ENCODE measurements at regions not wholly inside any gene's neighbourhood (a gene's known extent, or its start where the extent isn't known, plus 50 kb on each side); places are given as distances from the start of the nearest gene placed in this dataset.

GRCh38 chr15:60154764-60155325 lies 150.7 kb downstream of the FOXB1 start:
- TF ChIP-seq POLR2AphosphoS5 (IDR thresholded peaks at IDR 0.05; ENCODE audit: low read depth) (no peak), CTCF (IDR thresholded peaks at IDR 0.05; ENCODE audit: insufficient read depth, low read length) (no peak)

Measured in HL-60 (cell line).